ENCODE measurements at regions not wholly inside any gene's neighbourhood (a gene's known extent, or its start where the extent isn't known, plus 50 kb on each side); places are given as distances from the start of the nearest gene placed in this dataset.

GRCh38 chr13:40317980-40318327 lies 348.5 kb downstream of the FOXO1 start:
- TF ChIP-seq FOXP2 (optimal IDR thresholded peaks at IDR 0.05; ENCODE audit: borderline replicate concordance, extremely low read depth, extremely low read length, insufficient read depth) = no peak
- no peak for TF ChIP-seq POLR2AphosphoS5 (IDR thresholded peaks at IDR 0.05; ENCODE audit: low read depth, low read length)

- TF ChIP-seq POLR2AphosphoS5 (IDR thresholded peaks at IDR 0.05; ENCODE audit: low read depth, low read length) (no peak), REST (IDR thresholded peaks at IDR 0.05; ENCODE audit: insufficient read depth in 1 of 2, low read depth in 2 of 2, low read length in 2 of 2) (no peak), TAF1 (IDR thresholded peaks at IDR 0.05; ENCODE audit: borderline replicate concordance, insufficient read depth, low read length) (no peak), SIN3A (IDR thresholded peaks at IDR 0.05; ENCODE audit: borderline replicate concordance, insufficient read depth, low read length) (no peak), FOXP2 (optimal IDR thresholded peaks at IDR 0.05; ENCODE audit: borderline replicate concordance, extremely low read depth, extremely low read length, insufficient read depth) (no peak)
Observed at GRCh38 chr13:40318366-40318765, 348.1 kb downstream of the FOXO1 start.

GRCh38 chr13:40319699-40320579 lies 346.5 kb downstream of the FOXO1 start:
- TF ChIP-seq POLR2AphosphoS5 (IDR thresholded peaks at IDR 0.05; ENCODE audit: low read depth, low read length) (no peak), FOXP2 (optimal IDR thresholded peaks at IDR 0.05; ENCODE audit: borderline replicate concordance, extremely low read depth, extremely low read length, insufficient read depth) (no peak), TAF1 (IDR thresholded peaks at IDR 0.05; ENCODE audit: borderline replicate concordance, insufficient read depth, low read length) (no peak), SIN3A (IDR thresholded peaks at IDR 0.05; ENCODE audit: borderline replicate concordance, insufficient read depth, low read length) (no peak), REST (IDR thresholded peaks at IDR 0.05; ENCODE audit: insufficient read depth in 1 of 2, low read depth in 2 of 2, low read length in 2 of 2) (no peak)

- no peak for TF ChIP-seq TAF1 (IDR thresholded peaks at IDR 0.05; ENCODE audit: borderline replicate concordance, insufficient read depth, low read length)
- no peak for TF ChIP-seq SIN3A (IDR thresholded peaks at IDR 0.05; ENCODE audit: borderline replicate concordance, insufficient read depth, low read length)
- no peak for TF ChIP-seq REST (IDR thresholded peaks at IDR 0.05; ENCODE audit: insufficient read depth in 1 of 2, low read depth in 2 of 2, low read length in 2 of 2)
- no peak for TF ChIP-seq POLR2AphosphoS5 (IDR thresholded peaks at IDR 0.05; ENCODE audit: low read depth, low read length)
- TF ChIP-seq FOXP2 (optimal IDR thresholded peaks at IDR 0.05; ENCODE audit: borderline replicate concordance, extremely low read depth, extremely low read length, insufficient read depth) = no peak
Observed at GRCh38 chr13:40328091-40328490, 338.4 kb downstream of the FOXO1 start.

- TF ChIP-seq SIN3A (IDR thresholded peaks at IDR 0.05; ENCODE audit: borderline replicate concordance, insufficient read depth, low read length) = no peak
- TF ChIP-seq FOXP2 (optimal IDR thresholded peaks at IDR 0.05; ENCODE audit: borderline replicate concordance, extremely low read depth, extremely low read length, insufficient read depth) = no peak
- no peak for TF ChIP-seq REST (IDR thresholded peaks at IDR 0.05; ENCODE audit: insufficient read depth in 1 of 2, low read depth in 2 of 2, low read length in 2 of 2)
- TF ChIP-seq POLR2AphosphoS5 (IDR thresholded peaks at IDR 0.05; ENCODE audit: low read depth, low read length) = no peak
- TF ChIP-seq TAF1 (IDR thresholded peaks at IDR 0.05; ENCODE audit: borderline replicate concordance, insufficient read depth, low read length) = no peak
Observed at GRCh38 chr13:40329781-40330485, 336.5 kb downstream of the FOXO1 start.

Measured in PFSK-1 (cell line).